Activated T-cell treated with anti-CD3 and anti-CD28 coated beads, Interleukin-2, amount 50 U/mL, for 1 hour (primary cell): ENCODE measurements at regions not wholly inside any gene's neighbourhood (a gene's known extent, or its start where the extent isn't known, plus 50 kb on each side); places are given as distances from the start of the nearest gene placed in this dataset.

Source experiments
- DNase-seq: peaks from one replicate; pipeline ENCODE4 v3.0.0-alpha.2; 2020

DNA sequence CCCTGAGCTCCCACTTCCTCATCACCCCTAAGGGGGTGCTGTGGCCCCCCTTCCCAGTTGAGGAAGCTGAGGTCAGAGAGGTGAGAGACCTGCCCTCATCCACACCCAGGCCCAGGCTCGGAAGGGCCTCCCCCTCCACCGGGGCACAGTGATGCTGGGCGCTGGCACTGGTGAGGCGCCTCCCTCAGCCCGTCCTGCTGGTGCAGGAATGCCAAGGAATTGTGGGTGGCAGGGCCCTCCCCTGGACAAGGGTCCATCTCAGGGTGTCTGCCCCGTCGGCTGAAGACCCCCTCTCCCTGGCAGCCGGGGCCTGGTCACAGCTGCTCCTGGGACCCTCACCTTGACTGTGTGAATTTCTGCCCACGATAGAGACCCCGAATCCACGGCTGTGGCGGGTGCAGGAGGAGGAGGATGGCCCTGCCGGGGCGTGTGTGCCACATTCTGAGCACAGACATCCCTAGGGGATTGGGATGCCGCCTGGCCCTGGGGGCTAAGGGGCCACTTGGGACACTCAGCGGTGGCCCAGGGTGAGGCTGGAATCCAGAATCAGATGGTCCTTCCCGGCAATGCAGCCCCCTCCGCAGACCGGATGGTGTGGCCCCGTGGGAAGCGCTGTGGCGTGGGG is 70.2 kb upstream of the GATA5 start:
- DNase-seq: no peak

DNA sequence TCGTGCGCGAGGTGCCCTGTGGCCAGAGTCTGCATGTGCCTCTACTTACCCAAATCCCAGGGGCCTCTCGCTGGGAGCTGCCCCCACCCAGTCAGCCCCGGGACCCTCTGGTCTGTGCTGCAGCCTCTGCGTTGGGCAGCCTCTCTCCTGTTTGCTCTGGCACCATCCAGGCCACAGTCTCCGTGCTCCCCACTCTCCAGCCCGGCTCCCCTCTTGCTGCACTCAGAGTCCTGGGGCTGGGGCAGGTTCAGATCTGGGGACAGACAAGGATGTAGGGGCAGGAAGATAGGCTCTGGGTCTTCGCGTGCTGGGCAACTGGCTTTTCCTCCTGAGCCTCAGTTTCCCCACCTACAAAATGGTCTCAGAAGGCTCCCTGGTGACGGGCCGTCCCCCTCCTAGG is 70.8 kb upstream of the GATA5 start:
- DNase-seq: no peak

DNA sequence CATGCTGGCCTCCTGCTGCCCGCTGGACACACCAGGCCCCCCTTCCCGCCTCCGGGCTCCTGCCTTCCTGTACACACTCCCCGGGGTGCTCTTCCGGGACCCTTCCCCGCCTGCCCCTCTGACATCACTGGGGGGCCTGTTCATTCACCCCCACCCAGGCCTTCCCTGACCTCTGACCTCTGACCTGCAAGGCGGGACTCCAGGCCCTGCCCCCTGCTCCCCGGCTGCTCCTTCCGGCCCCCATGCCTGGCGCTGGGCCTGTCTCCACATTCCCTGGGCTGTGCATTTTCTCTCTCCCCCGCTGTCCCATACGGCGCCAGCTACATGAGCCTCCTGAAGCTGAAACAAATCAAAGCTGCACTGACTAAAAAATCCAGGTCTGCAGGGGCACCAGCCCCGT is 71.6 kb upstream of the GATA5 start:
- no peak for DNase-seq

DNA sequence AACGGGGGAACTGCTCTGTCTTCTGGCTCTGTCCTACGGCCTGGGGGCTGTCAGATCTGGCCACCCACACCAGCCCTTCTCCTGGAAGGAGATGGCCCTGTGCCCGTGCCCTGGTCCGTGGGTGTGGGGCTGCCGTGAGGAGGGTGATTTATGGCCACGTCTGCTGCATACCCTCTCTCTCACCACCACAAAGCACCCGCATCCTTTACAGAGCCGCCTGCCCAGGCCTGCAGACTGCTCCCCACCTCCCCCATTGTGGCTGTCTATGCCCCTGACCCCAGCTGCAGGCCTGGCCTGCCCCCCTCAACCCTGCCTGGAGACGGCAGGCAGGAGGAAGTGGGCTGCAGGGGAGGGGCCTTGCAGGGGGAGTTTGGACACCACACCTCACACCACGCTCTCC is 72.7 kb upstream of the GATA5 start:
- no peak for DNase-seq

DNA sequence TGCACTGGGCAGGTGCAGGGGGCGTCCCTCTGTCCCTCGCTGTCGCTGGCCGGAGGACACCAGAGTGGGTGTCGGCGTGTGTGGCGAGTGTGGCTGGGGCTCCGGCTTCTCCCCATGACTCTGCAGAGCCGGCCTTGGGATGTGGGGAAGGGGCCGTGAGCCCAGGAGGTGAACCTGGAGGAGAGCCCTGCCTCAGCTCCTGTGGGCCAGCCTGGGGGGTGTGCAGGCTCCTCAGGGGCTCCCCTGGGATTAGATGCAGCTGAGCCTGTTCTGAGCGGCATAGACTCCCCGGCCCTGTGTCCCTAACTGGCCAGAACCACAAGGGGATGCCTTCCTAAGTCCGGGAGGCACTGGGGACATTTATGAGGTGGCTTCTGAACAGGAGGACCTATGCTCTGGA is 73.2 kb upstream of the GATA5 start:
- DNase-seq: no peak

DNA sequence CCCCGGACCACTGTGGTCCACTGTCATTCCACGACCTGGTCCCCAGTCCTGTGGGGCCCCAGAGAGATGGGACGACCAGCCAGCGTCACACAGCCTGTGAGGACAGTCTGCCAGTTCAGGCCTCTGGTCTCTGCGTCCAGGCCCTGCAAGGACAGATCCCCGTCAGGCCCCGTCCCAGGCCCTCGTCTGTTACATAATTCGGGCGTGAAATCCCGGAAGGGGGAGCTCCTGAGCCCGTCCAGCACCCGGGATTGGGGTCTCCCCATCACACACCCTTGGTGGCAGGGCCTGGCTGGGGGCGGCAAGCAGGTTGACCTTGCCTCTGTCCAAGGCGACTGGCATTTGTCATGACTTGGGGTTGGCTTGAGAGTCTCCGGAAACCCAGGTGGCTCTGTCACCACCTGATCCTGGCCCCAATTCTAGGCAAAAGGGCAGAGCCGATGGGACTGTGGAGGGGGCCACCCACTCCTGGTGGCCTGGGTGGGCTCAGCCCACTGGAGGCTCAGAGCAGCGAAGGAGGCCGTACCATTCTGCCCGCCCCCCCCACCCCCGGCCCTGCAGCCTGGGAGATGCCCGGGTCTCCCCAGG is 73.8 kb upstream of the GATA5 start:
- no peak for DNase-seq

DNA sequence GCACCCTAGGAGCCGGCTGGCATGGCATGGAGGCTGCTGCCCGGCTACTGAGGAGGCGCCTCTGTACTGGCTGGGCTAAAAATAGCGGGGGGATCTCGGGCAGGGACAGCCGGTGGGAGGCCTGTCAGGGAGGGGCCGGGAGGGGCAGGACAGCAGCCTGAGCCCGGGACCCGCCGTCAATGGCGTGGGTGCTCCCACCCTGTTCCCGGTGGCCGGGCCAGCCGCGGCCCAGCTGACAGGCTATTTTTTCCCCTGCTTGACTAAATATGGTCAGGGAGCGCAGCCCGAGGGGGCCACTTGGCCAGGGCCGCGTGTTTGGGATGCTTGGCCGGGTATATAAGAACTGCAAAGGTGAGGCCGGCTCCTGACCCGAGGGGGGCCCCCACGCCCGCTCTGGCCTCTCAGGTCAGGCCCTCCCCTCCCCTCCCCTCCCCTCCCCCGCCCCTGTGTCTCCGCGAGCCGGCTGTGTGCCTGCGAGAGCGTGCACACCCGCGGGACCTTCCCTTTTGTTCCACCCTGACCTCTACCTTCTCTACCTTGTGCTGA is 74.4 kb upstream of the GATA5 start:
- DNase-seq: no peak

DNA sequence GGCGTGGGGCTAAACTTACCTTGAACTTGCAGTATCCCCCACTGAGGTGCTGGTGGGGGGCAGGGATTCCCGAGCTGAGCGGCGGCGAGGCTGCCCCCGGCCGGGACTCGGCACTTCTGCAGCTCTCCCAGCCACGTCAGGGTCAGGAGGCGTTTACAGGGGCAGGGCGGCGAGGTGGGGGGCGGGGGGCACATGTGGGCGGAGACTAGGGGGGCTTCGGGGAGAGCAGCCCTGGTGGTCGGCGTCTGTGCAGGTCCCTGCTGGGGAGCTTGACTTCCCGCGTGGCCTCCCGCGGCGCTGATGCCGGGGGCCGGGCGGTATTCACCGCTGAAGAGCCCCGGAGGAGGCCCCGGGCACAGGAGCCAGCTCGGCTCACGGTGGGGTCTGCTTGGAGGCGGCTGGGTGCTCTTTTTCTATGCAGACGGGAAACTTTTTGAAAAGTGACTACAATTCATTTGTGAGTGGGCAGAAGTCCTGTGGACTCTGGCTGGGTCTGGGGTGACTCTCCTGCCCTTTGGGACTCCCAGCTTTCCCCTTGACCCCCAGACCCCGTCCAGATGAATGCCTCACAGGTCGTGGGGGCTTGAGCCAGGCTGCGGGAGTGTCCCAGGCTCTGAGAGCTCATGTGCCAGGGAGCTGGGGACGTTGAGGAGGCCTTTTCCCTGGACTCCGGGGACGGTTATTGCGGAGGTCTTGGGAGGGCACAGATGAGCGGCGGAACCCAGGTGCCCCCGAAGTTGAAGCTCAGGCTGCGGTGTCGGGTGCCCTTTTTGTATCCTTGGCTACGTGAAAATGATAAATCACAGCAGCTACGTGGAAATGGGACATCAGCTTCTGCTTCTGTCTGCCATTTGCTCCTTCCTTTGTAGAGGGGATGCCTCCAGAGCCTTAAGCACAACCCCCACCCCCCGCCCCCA is 75.9 kb upstream of the GATA5 start:
- peak; percentile 31 for DNase-seq

DNA sequence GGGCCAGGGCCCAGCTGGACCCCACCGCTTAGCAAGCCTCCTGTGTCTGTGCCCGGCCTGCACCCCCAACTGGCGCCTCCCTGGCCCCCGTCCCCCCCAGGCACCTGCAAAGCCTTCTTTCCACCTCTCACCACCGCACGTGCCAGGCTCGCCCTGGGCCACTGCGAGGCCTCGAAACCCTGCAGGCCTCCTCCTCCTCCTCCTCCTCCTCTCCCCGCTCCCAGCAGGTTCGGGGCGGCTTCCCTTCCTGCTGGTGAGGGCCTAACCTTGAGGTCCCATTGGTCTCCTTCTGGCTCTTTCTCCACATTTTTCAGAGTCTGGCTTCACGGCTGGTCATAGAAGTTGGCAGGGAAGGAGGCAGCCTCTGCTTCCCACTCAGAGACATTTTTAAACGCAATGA is 76.8 kb upstream of the GATA5 start:
- no peak for DNase-seq

DNA sequence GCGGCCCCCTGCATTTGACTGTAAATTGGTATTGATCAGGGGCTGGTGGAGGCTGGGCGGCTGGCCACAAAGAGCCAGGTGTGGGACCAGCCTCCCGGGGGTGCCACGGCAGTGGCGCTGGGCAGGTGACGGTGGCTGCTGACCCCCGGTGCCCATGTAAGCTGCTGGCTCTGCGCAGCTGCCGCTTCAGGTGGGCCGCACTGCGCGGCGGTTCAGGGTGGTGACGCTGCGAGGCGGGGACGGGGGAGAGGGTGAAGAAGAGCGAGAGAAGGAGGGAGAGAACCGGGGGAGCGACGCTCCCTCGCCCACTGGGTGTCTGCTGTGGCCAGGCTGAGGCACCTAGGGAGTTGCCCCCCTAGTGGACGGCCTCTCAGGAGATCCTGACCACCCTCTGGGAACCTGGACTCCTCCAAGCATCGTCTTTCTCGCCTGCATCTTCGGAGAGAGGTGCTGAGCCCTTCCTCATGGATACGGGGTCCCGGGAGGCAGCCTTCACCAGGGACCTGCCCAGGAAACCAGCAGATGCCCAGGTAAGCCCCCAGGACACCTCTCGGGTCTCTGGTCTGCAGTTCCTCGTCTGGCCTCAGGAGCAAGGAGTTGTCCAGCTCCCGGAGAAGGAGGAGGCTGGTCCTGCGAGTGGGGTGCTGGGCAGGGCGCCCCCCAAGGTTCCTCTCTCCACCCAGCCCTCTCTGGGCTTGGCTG is 77.5 kb upstream of the GATA5 start:
- no peak for DNase-seq

DNA sequence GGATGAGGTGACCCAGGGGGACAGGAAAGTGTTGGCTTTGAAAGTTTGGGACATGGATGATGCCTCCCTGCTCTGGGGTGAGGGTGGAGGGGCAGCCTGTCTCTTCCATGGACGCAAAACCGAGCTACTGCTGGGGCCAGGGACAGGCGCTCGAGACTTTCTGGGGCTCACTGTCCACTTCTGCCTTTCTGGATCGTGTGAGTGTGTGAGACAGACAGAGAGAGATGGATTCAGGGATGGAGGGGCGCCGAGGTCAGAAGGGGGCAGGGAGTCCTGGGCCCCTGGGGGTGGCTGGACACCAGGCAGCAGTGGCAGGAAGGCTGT is 78.0 kb upstream of the GATA5 start:
- no peak for DNase-seq

DNA sequence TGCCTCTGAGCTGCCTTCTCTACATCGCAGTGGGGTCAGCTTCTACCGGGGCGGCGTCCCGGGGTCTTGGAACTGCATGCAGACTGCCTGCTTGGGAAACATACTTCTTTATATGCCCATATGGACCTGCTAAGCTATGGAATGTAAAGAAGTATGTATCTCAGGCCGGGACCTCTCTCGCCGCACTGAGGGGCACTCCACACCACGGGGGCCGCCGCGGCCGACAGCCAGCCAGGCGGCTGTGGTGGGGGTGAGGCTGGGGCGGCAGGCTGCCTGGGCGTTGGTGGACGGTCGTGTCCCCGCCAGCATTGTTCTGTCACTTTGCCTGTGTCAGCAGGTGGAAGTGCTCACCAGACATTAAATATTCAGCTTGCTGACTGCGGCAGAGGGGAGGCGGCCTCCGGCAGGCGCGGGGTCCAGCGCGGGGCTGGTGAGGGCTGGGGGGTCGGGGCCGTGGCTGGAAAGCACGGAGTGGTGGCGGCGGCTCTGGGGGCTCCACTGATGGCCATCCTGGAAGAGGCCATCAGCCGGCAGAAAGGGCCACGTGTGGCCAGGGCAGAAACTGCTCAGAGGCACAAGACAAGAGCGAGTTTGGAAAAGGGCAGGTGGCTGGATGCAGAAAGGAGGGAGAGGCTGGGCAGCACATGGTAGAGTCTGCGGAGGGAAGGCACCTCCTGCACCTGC is 78.6 kb upstream of the GATA5 start:
- no peak for DNase-seq

DNA sequence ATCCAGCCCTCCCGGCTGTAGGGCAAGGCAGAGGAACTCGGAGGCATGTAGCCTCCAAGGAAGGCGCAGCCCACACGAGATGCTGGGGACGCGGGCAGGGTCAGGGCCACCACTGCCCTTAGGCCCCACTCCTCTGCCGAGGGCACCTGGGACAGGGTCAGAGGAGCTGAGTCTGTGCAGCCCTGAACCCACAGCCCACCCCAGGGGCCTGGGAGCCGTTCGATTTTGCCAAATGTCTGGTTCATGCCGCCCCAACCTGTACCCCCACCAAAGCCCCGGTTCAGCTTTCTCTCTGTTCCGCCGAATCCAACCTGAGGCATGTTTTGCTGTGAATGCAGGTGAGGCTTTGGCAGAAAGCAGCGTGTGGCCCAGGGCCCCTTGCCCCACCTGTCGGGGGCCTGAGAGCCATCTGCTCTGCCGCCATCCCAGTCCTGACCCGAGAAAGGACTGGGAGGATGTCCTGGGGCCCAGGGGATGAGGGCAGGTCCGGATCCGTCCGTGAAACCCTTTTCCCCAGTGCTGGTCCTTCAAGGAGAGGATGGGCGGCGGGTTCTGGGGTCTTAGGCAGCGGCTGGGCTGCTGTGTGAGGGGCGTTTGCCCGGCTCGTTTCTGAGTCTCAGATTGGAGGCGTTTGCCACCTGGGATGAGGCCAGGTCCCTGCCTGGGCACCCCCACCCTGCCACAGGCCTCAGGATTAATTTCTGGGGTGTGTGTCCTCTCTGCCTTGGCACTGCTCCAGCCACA is 79.3 kb upstream of the GATA5 start:
- no peak for DNase-seq

DNA sequence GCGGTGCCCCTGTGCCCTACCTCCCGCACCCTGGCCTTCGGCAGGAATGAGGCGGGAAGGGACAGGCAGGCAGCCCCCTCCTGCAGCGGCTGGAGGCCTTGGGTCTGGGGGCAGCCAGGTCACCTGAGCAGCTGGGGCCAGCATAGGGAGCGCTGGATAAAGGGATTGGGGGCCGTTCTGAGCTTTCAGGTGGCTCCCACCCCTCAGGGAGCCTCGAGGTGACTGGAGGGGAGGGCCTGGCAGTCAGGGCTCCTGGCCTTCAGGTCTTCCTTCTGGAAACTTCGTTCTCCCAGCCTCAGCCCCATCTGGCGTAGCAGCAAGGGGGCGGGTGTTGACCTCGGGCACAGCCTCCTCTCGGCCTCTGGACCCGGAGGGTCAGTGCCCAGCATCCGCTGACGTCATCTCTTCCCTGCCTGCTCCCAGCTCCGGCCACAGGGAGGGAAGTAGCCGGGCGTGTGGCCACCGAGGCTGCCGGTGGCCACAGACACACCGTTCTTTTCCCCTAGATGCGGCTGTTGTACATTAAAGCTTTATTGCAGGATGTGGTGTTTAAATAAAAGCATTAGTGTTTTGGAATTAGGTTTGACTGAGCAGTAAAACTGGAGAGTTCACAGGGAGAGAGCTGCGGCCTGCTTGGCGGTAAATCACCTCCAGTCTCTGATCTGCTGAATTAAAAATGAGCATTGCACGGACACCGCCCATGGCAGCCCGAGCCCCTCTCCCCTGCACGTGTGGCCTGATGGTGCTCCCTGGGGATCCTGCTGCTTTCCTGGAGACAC is 80.0 kb upstream of the GATA5 start:
- no peak for DNase-seq

DNA sequence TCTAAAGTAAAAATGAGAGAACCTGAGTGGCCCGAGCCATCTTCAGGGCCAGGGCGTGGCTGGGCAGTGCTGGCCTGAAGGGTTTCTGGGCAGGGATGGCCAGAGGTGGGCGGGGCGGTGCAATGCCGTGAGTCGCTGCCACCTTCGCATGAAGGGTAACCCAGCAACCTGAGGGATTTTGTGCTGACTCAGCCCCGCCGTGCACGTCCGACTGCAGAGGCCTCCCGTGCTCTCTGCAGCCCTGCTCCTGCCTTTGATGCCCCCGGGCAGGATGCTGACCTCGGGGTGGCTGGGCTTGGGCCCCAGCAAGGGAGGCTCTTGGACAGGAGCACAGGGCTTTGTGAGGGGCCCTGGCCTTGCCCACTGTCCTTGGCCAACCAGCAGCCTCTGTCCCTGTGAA is 81.7 kb upstream of the GATA5 start:
- no peak for DNase-seq

DNA sequence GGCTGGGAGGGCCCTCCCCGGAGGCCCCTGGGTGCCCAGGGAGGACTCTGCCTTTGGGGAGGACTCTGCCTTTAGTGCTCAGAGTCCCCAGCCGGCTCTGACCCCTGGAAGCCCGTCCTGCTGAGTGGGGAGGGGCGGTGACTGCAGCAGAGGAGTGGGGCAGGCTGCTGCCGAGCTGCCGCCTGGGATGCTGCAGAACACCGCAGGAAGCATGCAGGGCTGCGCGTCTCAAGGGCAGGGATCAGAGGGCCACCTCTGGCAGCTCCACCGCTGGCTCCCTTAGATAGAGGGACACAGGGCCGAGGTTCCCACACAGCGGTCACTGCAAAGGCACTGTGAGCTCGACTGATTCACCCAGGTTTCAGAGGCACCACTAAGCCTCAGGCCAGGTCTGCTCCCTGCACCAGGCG is 82.2 kb upstream of the GATA5 start:
- no peak for DNase-seq

DNA sequence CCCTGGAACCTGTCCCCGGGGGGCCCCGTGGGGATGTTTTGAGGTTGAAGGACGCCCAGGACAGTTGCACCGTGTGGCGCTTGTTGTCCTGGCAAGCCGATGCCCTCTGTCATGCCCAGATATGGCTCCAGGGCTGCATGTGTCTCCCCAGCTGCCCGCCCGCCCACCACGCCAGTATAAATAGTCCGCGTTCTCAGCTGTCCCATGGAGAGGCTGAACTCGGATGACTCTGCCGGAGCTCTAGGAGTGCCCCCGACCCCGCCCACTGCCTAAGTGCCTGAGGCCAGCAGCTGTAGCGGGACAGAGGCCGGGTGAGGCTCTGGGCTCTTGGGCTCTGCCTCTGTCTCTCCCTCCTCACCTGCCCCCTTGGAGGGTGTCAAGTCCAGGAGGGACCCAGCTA is 83.0 kb upstream of the GATA5 start:
- DNase-seq: no peak

DNA sequence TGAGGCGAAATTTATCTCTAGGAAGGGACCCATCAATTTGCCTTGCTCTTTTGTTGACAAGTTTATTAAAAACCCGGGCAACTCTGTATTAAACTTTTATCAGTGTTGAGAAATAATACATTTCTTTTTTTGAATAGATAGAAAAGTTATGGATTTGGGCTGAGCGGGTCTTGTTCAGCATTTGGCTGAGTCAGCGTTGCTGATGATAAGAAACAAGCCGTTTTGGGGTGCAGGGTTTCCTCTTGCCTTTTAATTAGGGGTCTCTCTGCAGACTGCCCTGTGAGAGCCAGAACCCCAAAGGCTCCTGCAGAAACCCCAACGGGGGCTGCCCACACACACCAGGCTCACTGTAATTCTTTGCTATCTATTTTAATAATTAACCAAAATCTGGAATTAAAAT is 82.1 kb upstream of the SLCO4A1 start:
- DNase-seq: no peak

DNA sequence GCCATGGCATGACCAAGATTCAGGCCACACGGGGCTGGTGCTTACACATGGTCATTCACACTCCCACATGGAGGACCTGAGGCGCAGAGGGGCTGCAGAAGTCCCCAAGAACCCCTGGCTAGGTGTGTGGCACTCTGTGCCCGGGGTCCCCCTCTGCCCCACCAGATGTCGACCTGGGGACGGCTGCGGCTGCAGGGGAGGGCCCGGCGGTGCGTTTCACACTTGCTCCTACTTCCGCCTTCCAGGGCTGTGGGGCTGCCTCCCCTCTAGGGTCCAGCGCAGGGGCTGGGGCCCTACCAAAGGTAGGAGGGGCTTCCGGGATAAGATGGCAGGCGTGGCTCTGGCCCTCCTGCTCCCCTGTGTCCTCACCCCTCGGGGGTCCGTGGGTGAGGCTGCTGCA is 81.1 kb upstream of the SLCO4A1 start:
- no peak for DNase-seq

DNA sequence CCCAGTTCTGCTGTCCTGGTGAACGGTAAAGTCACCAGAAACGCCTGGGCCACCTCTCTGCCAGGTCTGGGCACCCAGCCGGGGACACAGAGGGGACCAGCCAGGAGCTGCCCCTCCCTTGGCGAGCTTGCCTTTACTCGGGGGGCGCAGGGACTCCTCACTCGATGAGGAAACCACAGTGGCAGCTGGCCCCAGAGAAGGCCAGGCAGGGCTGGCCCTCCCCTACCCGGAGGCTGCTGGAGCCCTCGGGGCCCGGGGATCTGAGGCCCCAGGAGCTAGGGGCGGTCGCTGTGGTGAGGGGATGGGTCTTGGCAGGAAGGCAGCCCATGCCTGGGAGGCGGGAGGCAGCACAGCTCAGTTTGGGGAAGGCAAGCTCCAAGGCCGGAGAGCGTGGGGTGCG is 80.4 kb upstream of the SLCO4A1 start:
- DNase-seq: no peak

DNA sequence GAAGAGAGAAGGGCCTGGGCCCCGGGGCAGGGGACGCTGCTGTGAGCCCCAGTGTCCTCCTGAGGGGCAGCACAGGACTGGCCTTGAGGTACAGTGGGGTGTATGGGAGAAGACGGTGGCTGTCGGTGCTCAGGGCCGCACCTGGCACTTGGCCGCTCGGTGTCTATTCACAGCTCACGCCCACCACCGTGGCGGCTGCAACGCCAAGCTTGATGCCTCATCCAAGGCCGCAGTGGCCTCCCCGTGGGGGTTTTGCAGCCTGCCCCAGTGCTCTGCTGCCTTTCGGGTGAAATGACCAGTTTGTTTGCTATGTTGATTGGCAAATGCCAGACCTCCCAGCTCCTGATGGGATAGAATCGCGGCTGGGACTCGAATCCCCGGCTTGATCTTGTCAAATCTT is 79.5 kb upstream of the SLCO4A1 start:
- DNase-seq: no peak
